Loucy (cell line): ENCODE measurements at regions not wholly inside any gene's neighbourhood (a gene's known extent, or its start where the extent isn't known, plus 50 kb on each side); places are given as distances from the start of the nearest gene placed in this dataset.

Experiments
- CTCF ChIP-seq: fragments of 200-600 bp; sonication (generic); conservative IDR thresholded peaks from 2 replicates; pipeline ENCODE4 v1.5.1; 2014; ENCODE audit warnings: mild to moderate bottlenecking, antibody characterized with exemption, low read length
- EZH2phosphoT487 ChIP-seq: fragments of 200-600 bp; IDR thresholded peaks from 2 replicates; pipeline ENCODE4 v1.6.1; 2018; ENCODE audit warnings: antibody characterized with exemption, mild to moderate bottlenecking, moderate library complexity, borderline replicate concordance

- TF ChIP-seq CTCF (no peak), EZH2phosphoT487 (no peak)
Measured at GRCh38 chr3:17990390-17990789, 248.0 kb upstream of the TBC1D5 start.
